Left ventricle myocardium inferior (tissue), 1 donor: ENCODE measurements at regions not wholly inside any gene's neighbourhood (a gene's known extent, or its start where the extent isn't known, plus 50 kb on each side); places are given as distances from the start of the nearest gene placed in this dataset.

Experiments
- DNase-seq: peaks from one replicate; pipeline ENCODE4 v3.0.0-alpha.2; 2020
- H3K27ac ChIP-seq: fragments of 200-600 bp; replicated peaks from 2 replicates; pipeline ENCODE4 v1.8.0; 2021
- H3K27me3 ChIP-seq: fragments of 200-600 bp; 2 replicates; pipeline ENCODE4 v1.8.0; 2021; ENCODE audit warnings: low read depth
- H3K36me3 ChIP-seq: fragments of 200-600 bp; 2 replicates; pipeline ENCODE4 v1.8.0; 2021
- H3K4me1 ChIP-seq: fragments of 200-600 bp; 2 replicates; pipeline ENCODE4 v1.8.0; 2021
- H3K4me3 ChIP-seq: fragments of 200-600 bp; 2 replicates; pipeline ENCODE4 v1.8.0; 2021; ENCODE audit warnings: mild to moderate bottlenecking, moderate library complexity
- H3K9me3 ChIP-seq: fragments of 200-600 bp; replicated peaks from 2 replicates; pipeline ENCODE4 v1.8.0; 2021
- CTCF ChIP-seq: fragments of 200-600 bp; IDR thresholded peaks from 2 replicates; pipeline ENCODE4 v1.8.0; 2021; ENCODE audit warnings: antibody characterized with exemption, mild to moderate bottlenecking, borderline replicate concordance
- intact Hi-C: fragments of 100-400 bp; cut with micrococcal nuclease; formaldehyde crosslinking; loops from one replicate; pipeline ENCODE4 v1.11.0; 2022
- donor health status: DM: no; HTN: yes; CAD: no; lungs with severe emphysema.

GRCh38 chr10:6877336-6877721 lies 297.3 kb upstream of the PRKCQ start:
- Histone ChIP-seq H3K9me3 (no peaks in the 10 kb centered on the region), H3K4me3 (no peak overlapping the region), H3K36me3 (no peaks in the 10 kb centered on the region), H3K27ac (no peak overlapping the region), H3K27me3 (peaks cover 59% of the 10 kb centered on the region), H3K4me1 (no peaks in the 10 kb centered on the region)
- no peak for TF ChIP-seq CTCF
- no peak for DNase-seq
- intact Hi-C loops: no loop called here

- Histone ChIP-seq H3K27ac (no peak overlapping the region), H3K9me3 (no peaks in the 10 kb centered on the region), H3K27me3 (peaks cover 71% of the 10 kb centered on the region), H3K36me3 (no peaks in the 10 kb centered on the region), H3K4me1 (no peaks in the 10 kb centered on the region), H3K4me3 (no peak overlapping the region)
- intact Hi-C loops: no loop called here
- no peak for TF ChIP-seq CTCF
- no peak for DNase-seq
Measured at GRCh38 chr10:6875269-6875865, 295.3 kb upstream of the PRKCQ start.

GRCh38 chr10:6871128-6871527 lies 291.1 kb upstream of the PRKCQ start:
- no peak for TF ChIP-seq CTCF
- Histone ChIP-seq H3K36me3 (no peaks in the 10 kb centered on the region), H3K9me3 (no peaks in the 10 kb centered on the region), H3K27ac (no peak overlapping the region), H3K4me1 (no peaks in the 10 kb centered on the region), H3K27me3 (peaks cover 42% of the 10 kb centered on the region), H3K4me3 (no peak overlapping the region)
- intact Hi-C loops: no loop called here
- DNase-seq: no peak

GRCh38 chr10:6868036-6868725 lies 288.1 kb upstream of the PRKCQ start:
- H3K27ac ChIP-seq: no peak overlapping the region
- no peaks in the 10 kb centered on the region for H3K4me1 ChIP-seq
- H3K36me3 ChIP-seq: no peaks in the 10 kb centered on the region
- intact Hi-C loops: no loop called here
- peaks cover 24% of the 10 kb centered on the region for H3K27me3 ChIP-seq
- H3K4me3 ChIP-seq: no peak overlapping the region
- no peak for TF ChIP-seq CTCF
- no peak for DNase-seq
- H3K9me3 ChIP-seq: no peaks in the 10 kb centered on the region

GRCh38 chr10:6866757-6867156 lies 286.7 kb upstream of the PRKCQ start:
- no peak for TF ChIP-seq CTCF
- Histone ChIP-seq H3K4me3 (no peak overlapping the region), H3K27ac (no peak overlapping the region), H3K4me1 (no peaks in the 10 kb centered on the region), H3K9me3 (no peaks in the 10 kb centered on the region), H3K27me3 (peaks cover 12% of the 10 kb centered on the region), H3K36me3 (no peaks in the 10 kb centered on the region)
- intact Hi-C loops: no loop called here
- no peak for DNase-seq
